H1 (cell line): ENCODE measurements at regions not wholly inside any gene's neighbourhood (a gene's known extent, or its start where the extent isn't known, plus 50 kb on each side); places are given as distances from the start of the nearest gene placed in this dataset.

Source experiments
- CTCF ChIA-PET: fragments of 300-600 bp; sonication (Branson Sonifier 250); formaldehyde crosslinking; loops from one replicate; lab custom pipeline; 2021; ENCODE audit not compliant: partially characterized antibody; lab: Charles Lee
- POLR2A ChIA-PET: fragments of 300-600 bp; sonication (Branson Sonifier 250); formaldehyde crosslinking; loops from one replicate; lab custom pipeline; 2021; ENCODE audit warnings: inconsistent platforms; ENCODE audit not compliant: partially characterized antibody; lab: Charles Lee
- DNase-seq, 2 experiments: peaks; one replicate each; pipeline versions ENCODE4 v3.0.0 to v3.0.0-alpha.2; 2010 to 2022; ENCODE audit warnings: low spot score in 2 of 2, low read depth in 1 of 2, mixed read lengths in 1 of 2
- FAIRE-seq: peaks from 2 replicates; lab custom pipeline; 2011; peaks lifted over from hg19 to GRCh38; lab: Jason Lieb, UNC
- H2AFZ ChIP-seq: 2 replicates; pipeline ENCODE4 v1.8.1; 2012; ENCODE audit warnings: low read length, inconsistent platforms
- H2AK5ac ChIP-seq: 2 replicates; pipeline ENCODE4 v1.6.1; 2013; ENCODE audit warnings: low read depth, low read length
- H2BK120ac ChIP-seq: replicated peaks from 2 replicates; pipeline ENCODE3; 2013; ENCODE audit warnings: low read depth, low read length, inconsistent platforms
- H2BK12ac ChIP-seq: 2 replicates; pipeline ENCODE4 v1.6.1; 2013; ENCODE audit warnings: low read depth, low read length
- H2BK15ac ChIP-seq: 2 replicates; pipeline ENCODE4 v1.6.1; 2013; ENCODE audit warnings: low read length
- H2BK20ac ChIP-seq: 2 replicates; pipeline ENCODE4 v1.6.1; 2013; ENCODE audit warnings: low read length
- H2BK5ac ChIP-seq: 2 replicates; pipeline ENCODE4 v1.6.1; 2013; ENCODE audit warnings: low read depth, low read length
- H3K14ac ChIP-seq: 2 replicates; pipeline ENCODE4 v1.6.1; 2013; ENCODE audit warnings: inconsistent platforms; ENCODE audit not compliant: insufficient read length
- H3K18ac ChIP-seq: 2 replicates; pipeline ENCODE4 v1.6.1; 2013; ENCODE audit warnings: low read length; ENCODE audit errors: extremely low read depth
- H3K23ac ChIP-seq: 2 replicates; pipeline ENCODE4 v1.6.1; 2013; ENCODE audit warnings: inconsistent platforms; ENCODE audit not compliant: insufficient read length
- H3K23me2 ChIP-seq: 2 replicates; pipeline ENCODE4 v1.6.1; 2013; ENCODE audit warnings: low read depth, low read length
- H3K27ac ChIP-seq: 2 replicates; pipeline ENCODE4 v1.6.1; 2011; ENCODE audit warnings: low read depth, low read length, inconsistent platforms
- H3K27me3 ChIP-seq, 4 experiments: replicated peaks in 1 of 4; 1 replicate in 1 of 4; 2 replicates in 3 of 4; pipeline versions ENCODE4 v1.6.1 to v1.8.1; 2011 to 2013; ENCODE audit warnings: low read length in 3 of 4, mild to moderate bottlenecking in 3 of 4, inconsistent platforms in 2 of 4, mixed read lengths in 2 of 4, moderate library complexity in 1 of 4; ENCODE audit not compliant: control insufficient read depth in 3 of 4, insufficient read depth in 3 of 4; ENCODE audit errors: extremely low read depth in 1 of 4
- H3K36me3 ChIP-seq, 4 experiments: 2 replicates each; pipeline versions ENCODE4 v1.6.1 to v1.8.1; 2011 to 2013; ENCODE audit warnings: mild to moderate bottlenecking in 4 of 4, low read length in 3 of 4, moderate library complexity in 2 of 4, control low read depth in 1 of 4, inconsistent platforms in 1 of 4; ENCODE audit not compliant: insufficient read depth in 4 of 4, control insufficient read depth in 2 of 4
- H3K4ac ChIP-seq: replicated peaks from 2 replicates; pipeline ENCODE3; 2013; ENCODE audit warnings: low read length, low read depth, mixed read lengths, inconsistent platforms; ENCODE audit not compliant: insufficient read length
- H3K4me1 ChIP-seq, 4 experiments: replicated peaks in 1 of 4; 1 replicate in 1 of 4; 2 replicates in 3 of 4; pipeline versions ENCODE4 v1.6.1 to v1.8.1; 2011 to 2013; ENCODE audit warnings: low read length in 3 of 4, inconsistent platforms in 2 of 4, mixed read lengths in 1 of 4; ENCODE audit not compliant: insufficient read depth in 4 of 4, control insufficient read depth in 3 of 4
- H3K4me2 ChIP-seq, 2 experiments: 2 replicates each; pipeline versions ENCODE4 v1.6.1 to v1.8.1; 2011 to 2013; ENCODE audit warnings: low read depth in 2 of 2, low read length in 2 of 2, control low read depth in 1 of 2, inconsistent platforms in 1 of 2, mild to moderate bottlenecking in 1 of 2; ENCODE audit not compliant: insufficient read depth in 1 of 2
- H3K4me3 ChIP-seq, 4 experiments: fragments of 200-600, 300-600 bp in 1 of 4; sonication (generic), shearing (Covaris generic), sonication (Bioruptor Twin) in 1 of 4; 2 replicates each; pipeline versions ENCODE4 v1.5.1 to v1.8.1; 2011 to 2016; ENCODE audit warnings: low read length in 4 of 4, low read depth in 3 of 4, control low read depth in 2 of 4, inconsistent platforms in 2 of 4, mild to moderate bottlenecking in 2 of 4, mixed read lengths in 1 of 4, moderate library complexity in 1 of 4; ENCODE audit not compliant: insufficient read depth in 2 of 4; ENCODE audit errors: extremely low read depth in 1 of 4
- H3K56ac ChIP-seq: replicated peaks from 2 replicates; pipeline ENCODE3; 2013; ENCODE audit warnings: low read depth, mild to moderate bottlenecking, mixed read lengths, low read length, inconsistent platforms; ENCODE audit not compliant: insufficient read length
- H3K79me1 ChIP-seq: 2 replicates; pipeline ENCODE4 v1.6.1; 2013; ENCODE audit warnings: low read depth, low read length, control low read depth
- H3K79me2 ChIP-seq, 2 experiments: 2 replicates each; pipeline versions ENCODE4 v1.6.1 to v1.8.1; 2012 to 2013; ENCODE audit warnings: low read length in 2 of 2, mild to moderate bottlenecking in 2 of 2, inconsistent platforms in 1 of 2; ENCODE audit not compliant: insufficient read depth in 2 of 2, control insufficient read depth in 1 of 2
- H3K9ac ChIP-seq, 4 experiments: replicated peaks in 1 of 4; 1 replicate in 1 of 4; 2 replicates in 3 of 4; pipeline versions ENCODE4 v1.6.1 to v1.8.1; 2011 to 2013; ENCODE audit warnings: low read depth in 3 of 4, low read length in 3 of 4, control low read depth in 2 of 4, mild to moderate bottlenecking in 2 of 4, moderate library complexity in 2 of 4, inconsistent platforms in 1 of 4; ENCODE audit errors: extremely low read depth in 1 of 4
- H3K9me3 ChIP-seq, 2 experiments: 2 replicates each; pipeline versions ENCODE4 v1.6.1 to v1.8.1; 2012 to 2013; ENCODE audit warnings: mild to moderate bottlenecking in 2 of 2, moderate library complexity in 2 of 2, control low read depth in 1 of 2, inconsistent platforms in 1 of 2, low read depth in 1 of 2, low read length in 1 of 2, mixed read lengths in 1 of 2; ENCODE audit not compliant: insufficient read depth in 2 of 2
- H4K20me1 ChIP-seq, 2 experiments: replicated peaks in 1 of 2; 2 replicates each; pipeline versions ENCODE3 to v1.8.1; 2011 to 2013; ENCODE audit warnings: inconsistent platforms in 2 of 2, low read length in 2 of 2, mild to moderate bottlenecking in 1 of 2; ENCODE audit not compliant: insufficient read depth in 2 of 2, control insufficient read depth in 1 of 2
- H4K5ac ChIP-seq: 2 replicates; pipeline ENCODE4 v1.6.1; 2013; ENCODE audit warnings: low read length, low read depth, mixed read lengths, inconsistent platforms; ENCODE audit not compliant: insufficient read length
- H4K8ac ChIP-seq: 2 replicates; pipeline ENCODE4 v1.8.0; 2013; ENCODE audit warnings: mild to moderate bottlenecking, moderate library complexity, low read length, inconsistent platforms; ENCODE audit not compliant: insufficient read depth; ENCODE audit errors: extremely low read depth
- H4K91ac ChIP-seq: replicated peaks from 2 replicates; pipeline ENCODE3; 2013; ENCODE audit warnings: low read length, mixed read lengths, inconsistent platforms; ENCODE audit not compliant: insufficient read length
- CREB1 ChIP-seq: IDR thresholded peaks from 2 replicates; pipeline ENCODE4 v1.6.1; 2012; ENCODE audit warnings: inconsistent platforms
- JUND ChIP-seq: IDR thresholded peaks from 2 replicates; pipeline ENCODE4 v1.6.1; 2011; ENCODE audit warnings: mild to moderate bottlenecking, improper control_type of control experiment, low read length
- WGBS, 2 experiments: shearing (Covaris generic) in 1 of 2; methylation state at CpG; one replicate each; pipeline versions ENCODE4 v1.1.6 to v1.1.7; 2013 to 2015; ENCODE audit warnings: low lambda C conversion rate in 2 of 2, mixed read lengths in 2 of 2, inconsistent platforms in 1 of 2, low coverage in 1 of 2, missing lambda C conversion rate in 1 of 2; ENCODE audit not compliant: insufficient replicate concordance in 2 of 2, insufficient coverage in 1 of 2, insufficient read length in 1 of 2; ENCODE audit errors: extremely low coverage in 1 of 2, missing lambda C conversion rate in 1 of 2; 5-methylcytosine and 5-hydroxymethylcytosine counted together

GRCh38 chr11:116353589-116353988, 419.2 kb downstream of the BUD13 start:
- Histone ChIP-seq H2BK12ac (no peak overlapping the region), H2BK120ac (no peak overlapping the region), H4K91ac (no peak overlapping the region), H3K79me2 (no peaks in the 10 kb centered on the region), H2BK20ac (no peak overlapping the region), H3K79me1 (peaks cover 5% of the 10 kb centered on the region), H3K9ac (no peak overlapping the region), H2AK5ac (no peak overlapping the region), H4K20me1 (no peaks in the 10 kb centered on the region), H3K4me1 (peaks cover 0 to 13% (median 8%) of the 10 kb centered on the region in 4 experiments; a peak in 6 of 7 replicates), H3K23ac (no peak overlapping the region), H3K4me3 (no peak overlapping the region), H3K4ac (no peak overlapping the region), H3K4me2 (no peak overlapping the region), H4K5ac (no peak overlapping the region), H3K18ac (no peak overlapping the region), H3K23me2 (no peaks in the 10 kb centered on the region), H3K27ac (no peak overlapping the region), H2BK15ac (no peak overlapping the region), H2BK5ac (no peak overlapping the region), H3K9me3 (no peaks in the 10 kb centered on the region), H3K56ac (no peak overlapping the region), H2AFZ (no peak overlapping the region), H4K8ac (no peak overlapping the region), H3K27me3 (no peaks in the 10 kb centered on the region), H3K14ac (no peak overlapping the region), H3K36me3 (no peaks in the 10 kb centered on the region)
- POLR2A ChIA-PET = no interaction called here
- 85% methylated on average over 7 of the region's 7 CpGs; no CpG with 5 or more reads in 1 of the 2 experiments for whole genome bisulfite sequencing, 2 experiments
- DNase-seq (no peak), FAIRE-seq (no peak)
- CTCF ChIA-PET = interaction anchor here (0.9 to 1.1 kb wide), 2 partner anchors 100 to 339 kb away, joined by 3 read pairs; no protein-coding TSS in a partner anchor
- TF ChIP-seq CREB1 (no peak), JUND (no peak)
